PFSK-1 (cell line): ENCODE measurements at regions not wholly inside any gene's neighbourhood (a gene's known extent, or its start where the extent isn't known, plus 50 kb on each side); places are given as distances from the start of the nearest gene placed in this dataset.

ENCODE experiments used
- POLR2AphosphoS5 ChIP-seq: IDR thresholded peaks from 2 replicates; pipeline ENCODE4 v1.6.1; 2012; ENCODE audit warnings: low read depth, mild to moderate bottlenecking, control low read depth, low read length, moderate library complexity
- REST ChIP-seq, 2 experiments: IDR thresholded peaks; 2 replicates each; pipeline versions ENCODE4 v1.6.1 to v1.8.0; 2011 to 2012; ENCODE audit warnings: low read depth in 2 of 2, low read length in 2 of 2, control low read depth in 1 of 2, inconsistent platforms in 1 of 2, mild to moderate bottlenecking in 1 of 2, moderate library complexity in 1 of 2; ENCODE audit not compliant: insufficient read depth in 1 of 2
- SIN3A ChIP-seq: IDR thresholded peaks from 2 replicates; pipeline ENCODE4 v1.6.1; 2012; ENCODE audit warnings: mild to moderate bottlenecking, low read length, moderate library complexity, borderline replicate concordance; ENCODE audit not compliant: insufficient read depth
- TAF1 ChIP-seq: IDR thresholded peaks from 2 replicates; pipeline ENCODE4 v1.6.1; 2012; ENCODE audit warnings: low read length, control low read depth, borderline replicate concordance; ENCODE audit not compliant: insufficient read depth

- TF ChIP-seq TAF1, result no peak
- TF ChIP-seq POLR2AphosphoS5, result no peak
- no peak for TF ChIP-seq REST (IDR thresholded peaks at IDR 0.05; ENCODE audit: insufficient read depth in 1 of 2, low read depth in 2 of 2, low read length in 2 of 2)
- TF ChIP-seq SIN3A, result no peak
Measured at GRCh38 chr4:136803433-136803832, 728.9 kb downstream of the PCDH18 start.
